PC-9 (cell line): ENCODE measurements at regions not wholly inside any gene's neighbourhood (a gene's known extent, or its start where the extent isn't known, plus 50 kb on each side); places are given as distances from the start of the nearest gene placed in this dataset.

Source experiments
- BruUV-seq: library from RNA; stranded (reverse); fragments of 400-500 nt; replicated peaks from 2 replicates; lab custom pipeline; 2021; lab: Mats Ljungman, UMichigan
- CTCF ChIA-PET: fragments of 300-600 bp; sonication (Branson Sonifier 250); formaldehyde crosslinking; loops from one replicate; lab custom pipeline; 2022; ENCODE audit warnings: antibody characterized with exemption; lab: Charles Lee
- POLR2A ChIA-PET: fragments of 300-600 bp; sonication (Branson Sonifier 250); formaldehyde crosslinking; loops from one replicate; lab custom pipeline; 2022; ENCODE audit warnings: antibody characterized with exemption; ENCODE audit not compliant: unreplicated experiment; lab: Charles Lee
- DNase-seq, 2 experiments: peaks; one replicate each; pipeline versions ENCODE4 v3.0.0 to v3.0.0-alpha.2; 2015 to 2022; ENCODE audit warnings: mixed read lengths in 1 of 2
- H2AFZ ChIP-seq: fragments of 200-600 bp; sonication (generic); 2 replicates; pipeline ENCODE4 v1.8.1; 2017; ENCODE audit warnings: antibody characterized with exemption
- H3F3A ChIP-seq: fragments of 200-600 bp; sonication (generic); 2 replicates; pipeline ENCODE4 v1.8.1; 2017; ENCODE audit warnings: antibody characterized with exemption, mild to moderate bottlenecking, low read depth; ENCODE audit not compliant: insufficient read depth
- H3K27ac ChIP-seq: fragments of 200-600 bp; sonication (generic); 2 replicates; pipeline ENCODE4 v1.6.1; 2016; ENCODE audit warnings: mixed run types
- H3K27me3 ChIP-seq: fragments of 200-600 bp; sonication (generic); 2 replicates; pipeline ENCODE4 v1.6.1; 2016; ENCODE audit warnings: low read depth, mixed run types; ENCODE audit not compliant: insufficient read depth
- H3K36me3 ChIP-seq: fragments of 200-600 bp; sonication (generic); 2 replicates; pipeline ENCODE4 v1.6.1; 2016; ENCODE audit warnings: low read depth, mixed run types
- H3K4me1 ChIP-seq: fragments of 200-600 bp; sonication (generic); replicated peaks from 2 replicates; pipeline ENCODE4 v1.6.1; 2016; ENCODE audit warnings: mixed run types; ENCODE audit not compliant: insufficient read depth
- H3K4me2 ChIP-seq: fragments of 200-600 bp; sonication (generic); 2 replicates; pipeline ENCODE4 v1.6.1; 2017; ENCODE audit warnings: mixed run types
- H3K4me3 ChIP-seq: fragments of 200-600 bp; sonication (generic); 2 replicates; pipeline ENCODE4 v1.6.1; 2016; ENCODE audit warnings: mixed run types
- H3K79me2 ChIP-seq: fragments of 200-600 bp; sonication (generic); 2 replicates; pipeline ENCODE4 v1.6.1; 2017; ENCODE audit warnings: low read depth, mixed run types
- H3K9me2 ChIP-seq: fragments of 200-600 bp; sonication (generic); 2 replicates; pipeline ENCODE4 v1.8.1; 2017; ENCODE audit warnings: mild to moderate bottlenecking; ENCODE audit not compliant: insufficient read depth
- H3K9me3 ChIP-seq: fragments of 200-600 bp; sonication (generic); 2 replicates; pipeline ENCODE4 v1.8.1; 2016; ENCODE audit warnings: low read depth; ENCODE audit not compliant: insufficient read depth
- H4K20me1 ChIP-seq: fragments of 200-600 bp; sonication (generic); 2 replicates; pipeline ENCODE4 v1.8.1; 2017; ENCODE audit not compliant: insufficient read depth
- CTCF ChIP-seq: fragments of 200-600 bp; sonication (generic); conservative IDR thresholded peaks from 2 replicates; pipeline ENCODE4 v1.6.1; 2017; ENCODE audit warnings: mixed run types, antibody characterized with exemption, mild to moderate bottlenecking, moderate library complexity
- EZH2 ChIP-seq: fragments of 200-600 bp; sonication (generic); IDR thresholded peaks from 2 replicates; pipeline ENCODE4 v1.8.0; 2017; ENCODE audit warnings: antibody characterized with exemption, low read depth
- intact Hi-C: fragments of 100-400 bp; cut with micrococcal nuclease; formaldehyde crosslinking; loops from one replicate; pipeline ENCODE4 v1.10.0; 2022; ENCODE audit not compliant: unreplicated experiment

- ChIA-PET CTCF (no interaction called here), POLR2A (no interaction called here)
- Histone ChIP-seq H4K20me1 (no peaks in the 10 kb centered on the region), H3K4me1 (no peaks in the 10 kb centered on the region), H3K36me3 (no peaks in the 10 kb centered on the region), H3K79me2 (no peaks in the 10 kb centered on the region), H3K27me3 (no peaks in the 10 kb centered on the region), H3K9me2 (no peaks in the 10 kb centered on the region), H3K27ac (no peak overlapping the region), H3K4me3 (no peak overlapping the region), H2AFZ (no peak overlapping the region), H3K4me2 (no peak overlapping the region), H3K9me3 (no peaks in the 10 kb centered on the region), H3F3A (no peaks in the 10 kb centered on the region)
- no TSS peak for BruUV-seq
- DNase-seq, result no peak
- intact Hi-C loops, result no loop called here
- no peak for TF ChIP-seq EZH2
- no peak for TF ChIP-seq CTCF
Observed at GRCh38 chr14:98391061-98391460, 880.9 kb downstream of the BCL11B start.

DNA sequence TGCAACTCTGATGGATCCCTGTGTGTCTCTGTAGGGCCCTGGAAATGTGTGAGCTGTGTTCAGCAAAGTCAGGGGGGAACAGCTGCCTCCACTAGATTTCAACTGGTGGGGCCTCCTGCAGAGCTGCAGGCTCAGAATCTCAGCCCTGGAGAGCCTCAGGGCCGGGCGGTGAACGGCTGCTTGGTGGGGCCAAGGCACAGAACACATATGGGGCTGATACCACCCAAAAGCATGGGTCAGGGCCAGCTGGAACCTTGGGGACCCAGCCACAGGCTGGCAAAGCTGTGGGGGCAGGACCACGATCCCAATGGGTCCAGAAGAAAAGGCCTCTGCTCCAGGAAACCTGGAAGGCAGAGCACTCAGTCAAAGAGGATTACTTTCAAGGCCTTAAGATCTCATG, 878.5 kb downstream of the BCL11B start:
- Histone ChIP-seq H3K79me2 (no peaks in the 10 kb centered on the region), H3K27ac (no peak overlapping the region), H4K20me1 (no peaks in the 10 kb centered on the region), H3K4me2 (no peak overlapping the region), H3K36me3 (no peaks in the 10 kb centered on the region), H3K9me2 (no peaks in the 10 kb centered on the region), H3F3A (no peaks in the 10 kb centered on the region), H3K9me3 (no peaks in the 10 kb centered on the region), H2AFZ (no peak overlapping the region), H3K4me3 (no peak overlapping the region), H3K27me3 (no peaks in the 10 kb centered on the region), H3K4me1 (no peaks in the 10 kb centered on the region)
- DNase-seq, result no peak
- intact Hi-C loops, result no loop called here
- no peak for TF ChIP-seq CTCF
- TF ChIP-seq EZH2, result no peak
- no TSS peak for BruUV-seq
- ChIA-PET POLR2A (no interaction called here), CTCF (no interaction called here)

- Histone ChIP-seq H3K4me1 (no peaks in the 10 kb centered on the region), H3K27me3 (no peaks in the 10 kb centered on the region), H3K9me3 (no peaks in the 10 kb centered on the region), H3K9me2 (no peaks in the 10 kb centered on the region), H4K20me1 (no peaks in the 10 kb centered on the region), H3K4me3 (no peak overlapping the region), H3F3A (no peaks in the 10 kb centered on the region), H3K27ac (no peak overlapping the region), H2AFZ (no peak overlapping the region), H3K4me2 (no peak overlapping the region), H3K79me2 (no peaks in the 10 kb centered on the region), H3K36me3 (no peaks in the 10 kb centered on the region)
- DNase-seq, result no peak
- no peak for TF ChIP-seq CTCF
- no peak for TF ChIP-seq EZH2
- intact Hi-C loops, result no loop called here
- ChIA-PET CTCF (no interaction called here), POLR2A (interaction anchor here (0.7 kb wide), 1 partner anchor 272 kb away, joined by 3 read pairs; no protein-coding TSS in a partner anchor)
- no TSS peak for BruUV-seq
Observed at GRCh38 chr14:98404811-98405210, 867.2 kb downstream of the BCL11B start.
